HL-60 (cell line): ENCODE measurements at regions not wholly inside any gene's neighbourhood (a gene's known extent, or its start where the extent isn't known, plus 50 kb on each side); places are given as distances from the start of the nearest gene placed in this dataset.

Experiments
- DNase-seq, 2 experiments: peaks; one replicate each; pipeline ENCODE4 v3.0.0-alpha.2; 2010 to 2020; ENCODE audit warnings: low read depth in 1 of 2, low spot score in 1 of 2
- H3K27ac ChIP-seq: fragments of 250-450 bp; sonication (Bioruptor Pico); replicated peaks from 2 replicates; pipeline ENCODE4 v1.5.1; 2020; ENCODE audit warnings: mild to moderate bottlenecking, moderate library complexity
- H3K27me3 ChIP-seq: fragments of 250-450 bp; sonication (Bioruptor Pico); 2 replicates; pipeline ENCODE4 v1.5.1; 2021; ENCODE audit warnings: mild to moderate bottlenecking, moderate library complexity; ENCODE audit not compliant: insufficient read depth, poor library complexity, severe bottlenecking
- H3K4me3 ChIP-seq: replicated peaks from 2 replicates; pipeline ENCODE4 v1.5.1; 2011; ENCODE audit warnings: mild to moderate bottlenecking, control low read depth, low read length; ENCODE audit not compliant: insufficient read depth
- GABPA ChIP-seq: IDR thresholded peaks from 2 replicates; pipeline ENCODE4 v1.6.1; 2012; ENCODE audit warnings: low read depth
- POLR2AphosphoS5 ChIP-seq: IDR thresholded peaks from 2 replicates; pipeline ENCODE4 v1.6.1; 2012; ENCODE audit warnings: low read depth
- SPI1 ChIP-seq: IDR thresholded peaks from 2 replicates; pipeline ENCODE4 v1.6.1; 2012; ENCODE audit warnings: low read depth, mild to moderate bottlenecking, borderline replicate concordance
- TF ChIP-seq, protein P1 (sequence below): IDR thresholded peaks from one replicate; pipeline ENCODE4 v1.5.1; 2011; ENCODE audit warnings: low read length, control low read depth, inconsistent platforms; ENCODE audit not compliant: insufficient read depth
- TF ChIP-seq, protein P2 (sequence below): IDR thresholded peaks from 2 replicates; pipeline ENCODE4 v1.6.1; 2012; ENCODE audit warnings: low read depth; ENCODE audit not compliant: insufficient replicate concordance

DNA sequence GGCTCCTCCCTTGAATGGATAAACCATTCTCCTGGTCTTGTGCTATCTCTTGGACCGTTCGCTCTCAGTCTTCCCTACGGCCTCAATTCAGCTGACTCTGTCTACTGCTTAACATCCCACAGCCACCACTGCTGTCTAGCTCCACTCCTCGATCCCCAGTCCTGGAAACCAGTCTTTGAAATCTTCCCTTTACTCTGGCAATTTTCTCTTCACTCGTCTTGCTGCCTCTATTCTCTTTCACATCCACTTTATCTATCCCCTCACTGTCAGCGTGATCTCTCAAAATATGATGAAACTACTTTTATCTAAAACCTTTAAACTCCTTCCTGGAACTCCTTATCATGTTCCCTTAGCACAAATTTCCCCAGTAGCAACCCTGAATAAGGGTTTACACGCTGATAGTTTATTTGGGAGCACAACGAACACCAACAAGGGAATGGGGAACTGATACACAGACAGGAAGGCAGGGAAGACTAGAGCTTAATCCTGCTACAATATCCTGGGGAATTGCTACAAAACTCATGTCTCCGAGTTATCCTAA is 131.6 kb upstream of the SAMSN1 start:
- Histone ChIP-seq H3K4me3 (no peak overlapping the region), H3K27me3 (no peaks in the 10 kb centered on the region), H3K27ac (no peak overlapping the region)
- TF ChIP-seq SPI1 (no peak), POLR2AphosphoS5 (no peak), GABPA (no peak)
- TF ChIP-seq, protein P1, sequence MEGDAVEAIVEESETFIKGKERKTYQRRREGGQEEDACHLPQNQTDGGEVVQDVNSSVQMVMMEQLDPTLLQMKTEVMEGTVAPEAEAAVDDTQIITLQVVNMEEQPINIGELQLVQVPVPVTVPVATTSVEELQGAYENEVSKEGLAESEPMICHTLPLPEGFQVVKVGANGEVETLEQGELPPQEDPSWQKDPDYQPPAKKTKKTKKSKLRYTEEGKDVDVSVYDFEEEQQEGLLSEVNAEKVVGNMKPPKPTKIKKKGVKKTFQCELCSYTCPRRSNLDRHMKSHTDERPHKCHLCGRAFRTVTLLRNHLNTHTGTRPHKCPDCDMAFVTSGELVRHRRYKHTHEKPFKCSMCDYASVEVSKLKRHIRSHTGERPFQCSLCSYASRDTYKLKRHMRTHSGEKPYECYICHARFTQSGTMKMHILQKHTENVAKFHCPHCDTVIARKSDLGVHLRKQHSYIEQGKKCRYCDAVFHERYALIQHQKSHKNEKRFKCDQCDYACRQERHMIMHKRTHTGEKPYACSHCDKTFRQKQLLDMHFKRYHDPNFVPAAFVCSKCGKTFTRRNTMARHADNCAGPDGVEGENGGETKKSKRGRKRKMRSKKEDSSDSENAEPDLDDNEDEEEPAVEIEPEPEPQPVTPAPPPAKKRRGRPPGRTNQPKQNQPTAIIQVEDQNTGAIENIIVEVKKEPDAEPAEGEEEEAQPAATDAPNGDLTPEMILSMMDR = no peak
- TF ChIP-seq, protein P2, sequence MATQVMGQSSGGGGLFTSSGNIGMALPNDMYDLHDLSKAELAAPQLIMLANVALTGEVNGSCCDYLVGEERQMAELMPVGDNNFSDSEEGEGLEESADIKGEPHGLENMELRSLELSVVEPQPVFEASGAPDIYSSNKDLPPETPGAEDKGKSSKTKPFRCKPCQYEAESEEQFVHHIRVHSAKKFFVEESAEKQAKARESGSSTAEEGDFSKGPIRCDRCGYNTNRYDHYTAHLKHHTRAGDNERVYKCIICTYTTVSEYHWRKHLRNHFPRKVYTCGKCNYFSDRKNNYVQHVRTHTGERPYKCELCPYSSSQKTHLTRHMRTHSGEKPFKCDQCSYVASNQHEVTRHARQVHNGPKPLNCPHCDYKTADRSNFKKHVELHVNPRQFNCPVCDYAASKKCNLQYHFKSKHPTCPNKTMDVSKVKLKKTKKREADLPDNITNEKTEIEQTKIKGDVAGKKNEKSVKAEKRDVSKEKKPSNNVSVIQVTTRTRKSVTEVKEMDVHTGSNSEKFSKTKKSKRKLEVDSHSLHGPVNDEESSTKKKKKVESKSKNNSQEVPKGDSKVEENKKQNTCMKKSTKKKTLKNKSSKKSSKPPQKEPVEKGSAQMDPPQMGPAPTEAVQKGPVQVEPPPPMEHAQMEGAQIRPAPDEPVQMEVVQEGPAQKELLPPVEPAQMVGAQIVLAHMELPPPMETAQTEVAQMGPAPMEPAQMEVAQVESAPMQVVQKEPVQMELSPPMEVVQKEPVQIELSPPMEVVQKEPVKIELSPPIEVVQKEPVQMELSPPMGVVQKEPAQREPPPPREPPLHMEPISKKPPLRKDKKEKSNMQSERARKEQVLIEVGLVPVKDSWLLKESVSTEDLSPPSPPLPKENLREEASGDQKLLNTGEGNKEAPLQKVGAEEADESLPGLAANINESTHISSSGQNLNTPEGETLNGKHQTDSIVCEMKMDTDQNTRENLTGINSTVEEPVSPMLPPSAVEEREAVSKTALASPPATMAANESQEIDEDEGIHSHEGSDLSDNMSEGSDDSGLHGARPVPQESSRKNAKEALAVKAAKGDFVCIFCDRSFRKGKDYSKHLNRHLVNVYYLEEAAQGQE = no peak
- DNase-seq = no peak

DNA sequence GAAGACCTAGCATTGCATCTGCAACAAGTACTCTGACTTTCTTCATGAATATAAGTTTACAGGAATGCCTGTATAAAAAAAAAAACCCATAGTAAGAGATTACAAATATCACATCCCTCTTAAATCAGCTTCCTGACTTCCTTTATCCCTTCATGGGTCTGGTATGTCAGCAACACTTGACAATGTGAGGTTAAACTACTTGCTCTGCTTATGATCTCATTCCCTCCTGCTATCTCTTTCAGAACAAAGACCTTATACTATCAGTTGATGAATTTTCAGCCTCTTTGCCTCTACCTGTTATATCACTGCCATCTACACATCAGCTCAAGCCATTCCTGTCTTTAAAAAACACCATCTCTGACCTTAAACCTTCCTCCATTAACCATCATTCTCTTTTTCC is 130.9 kb upstream of the SAMSN1 start:
- no peak for DNase-seq
- Histone ChIP-seq H3K27ac (peak overlapping the region; percentile 84), H3K27me3 (no peaks in the 10 kb centered on the region), H3K4me3 (no peak overlapping the region)
- no peak for TF ChIP-seq GABPA
- TF ChIP-seq, protein P1 = no peak
- TF ChIP-seq POLR2AphosphoS5 = no peak
- TF ChIP-seq, protein P2 = no peak
- no peak for TF ChIP-seq SPI1

GRCh38 chr21:14675774-14676530 is 129.8 kb upstream of the SAMSN1 start:
- TF ChIP-seq SPI1 = peak; percentile 98
- TF ChIP-seq, protein P1 = no peak
- 0 out of 2 replicates have a peak, but pooled peaks have one; percentile 29 for TF ChIP-seq GABPA
- no peak for TF ChIP-seq POLR2AphosphoS5
- TF ChIP-seq, protein P2 = no peak
- DNase-seq = peak in 1 of 2 experiments; percentile 71
- H3K27me3 ChIP-seq = no peaks in the 10 kb centered on the region
- H3K27ac ChIP-seq = peak overlapping the region; percentile 84
- H3K4me3 ChIP-seq = no peak overlapping the region
